Activated B cell treated with CpG ODN at 0.5 μM for 24 hours (primary cell): ENCODE measurements at regions not wholly inside any gene's neighbourhood (a gene's known extent, or its start where the extent isn't known, plus 50 kb on each side); places are given as distances from the start of the nearest gene placed in this dataset.

Source experiments
- ATAC-seq: fragments of 200-7000 bp; cut with Tn5 transposase; one replicate; pipeline ENCODE4 v1.10.0; 2021; ENCODE audit warnings: low read depth, mild to moderate bottlenecking, moderate library complexity
- CTCF ChIA-PET: fragments of 350-600 bp; sonication (Branson Sonifier 250); formaldehyde crosslinking; loops from one replicate; lab custom pipeline; 2021; ENCODE audit warnings: antibody characterized with exemption; lab: Charles Lee
- POLR2A ChIA-PET: fragments of 350-600 bp; sonication (Branson Sonifier 250); formaldehyde crosslinking; loops from one replicate; lab custom pipeline; 2021; ENCODE audit warnings: antibody characterized with exemption; lab: Charles Lee
- DNase-seq: peaks from one replicate; pipeline ENCODE4 v3.0.0; 2022
- H3K27ac Mint-ChIP-seq: one replicate; pipeline ENCODE4 v1.8.0; 2020; ENCODE audit warnings: mixed read lengths
- H3K27me3 Mint-ChIP-seq: one replicate; pipeline ENCODE4 v1.8.0; 2021; ENCODE audit warnings: mixed read lengths
- H3K36me3 Mint-ChIP-seq: one replicate; pipeline ENCODE4 v1.8.0; 2021; ENCODE audit warnings: low read depth, mixed read lengths
- H3K4me1 Mint-ChIP-seq: one replicate; pipeline ENCODE4 v1.8.0; 2021; ENCODE audit warnings: mixed read lengths
- H3K4me3 Mint-ChIP-seq: one replicate; pipeline ENCODE4 v1.8.0; 2020; ENCODE audit warnings: mild to moderate bottlenecking, mixed read lengths
- H3K9me3 Mint-ChIP-seq: one replicate; pipeline ENCODE4 v1.8.0; 2020; ENCODE audit warnings: mixed read lengths
- CTCF ChIP-seq: fragments of 200-600 bp; IDR thresholded peaks from one replicate; pipeline ENCODE4 v1.8.0; 2022; ENCODE audit warnings: antibody characterized with exemption, mild to moderate bottlenecking
- intact Hi-C: fragments of 100-400 bp; cut with micrococcal nuclease; formaldehyde crosslinking; loops from one replicate; pipeline ENCODE4 v1.15.1; 2024

- intact Hi-C loops = no loop called here
- no peak for ATAC-seq
- Mint-ChIP-seq H3K4me1 (no peaks in the 10 kb centered on the region), H3K27me3 (no peaks in the 10 kb centered on the region), H3K4me3 (no peak overlapping the region), H3K36me3 (no peaks in the 10 kb centered on the region), H3K9me3 (peaks cover 2% of the 10 kb centered on the region), H3K27ac (no peak overlapping the region)
- no peak for TF ChIP-seq CTCF
- POLR2A ChIA-PET = no interaction called here
- DNase-seq = no peak
- CTCF ChIA-PET = no interaction called here
Measured at GRCh38 chr15:25541228-25541627, 102.4 kb upstream of the UBE3A start.

GRCh38 chr15:25536801-25537611 lies 98.2 kb upstream of the UBE3A start:
- CTCF ChIA-PET = no interaction called here
- no peak for TF ChIP-seq CTCF

GRCh38 chr15:25535866-25536265 lies 97.0 kb upstream of the UBE3A start:
- DNase-seq (no peak), ATAC-seq (no peak)
- CTCF ChIA-PET = no interaction called here
- Mint-ChIP-seq H3K9me3 (no peaks in the 10 kb centered on the region), H3K4me1 (no peaks in the 10 kb centered on the region), H3K27ac (no peak overlapping the region), H3K36me3 (no peaks in the 10 kb centered on the region), H3K27me3 (no peaks in the 10 kb centered on the region), H3K4me3 (no peak overlapping the region)
- no peak for TF ChIP-seq CTCF
- intact Hi-C loops = no loop called here
- POLR2A ChIA-PET = no interaction called here

More at GRCh38 chr15:25536801-25537611, 98.2 kb upstream of the UBE3A start:
- H3K9me3 Mint-ChIP-seq = no peaks in the 10 kb centered on the region
- H3K36me3 Mint-ChIP-seq = no peaks in the 10 kb centered on the region
- POLR2A ChIA-PET = no interaction called here
- no peak overlapping the region for H3K4me3 Mint-ChIP-seq
- no peaks in the 10 kb centered on the region for H3K27me3 Mint-ChIP-seq
- no peak for ATAC-seq
- intact Hi-C loops = no loop called here
- DNase-seq = no peak
- H3K4me1 Mint-ChIP-seq = no peaks in the 10 kb centered on the region
- H3K27ac Mint-ChIP-seq = no peak overlapping the region

- no peaks in the 10 kb centered on the region for H3K36me3 Mint-ChIP-seq
- no peaks in the 10 kb centered on the region for H3K4me1 Mint-ChIP-seq
- ATAC-seq = no peak
- H3K4me3 Mint-ChIP-seq = no peak overlapping the region
- intact Hi-C loops = no loop called here
- H3K27me3 Mint-ChIP-seq = no peaks in the 10 kb centered on the region
- DNase-seq = no peak
- ChIA-PET POLR2A (no interaction called here), CTCF (no interaction called here)
- no peak overlapping the region for H3K27ac Mint-ChIP-seq
- no peak for TF ChIP-seq CTCF
- peaks cover 6% of the 10 kb centered on the region for H3K9me3 Mint-ChIP-seq
Measured at GRCh38 chr15:25534293-25534692, 95.5 kb upstream of the UBE3A start.

- no peak overlapping the region for H3K27ac Mint-ChIP-seq
- H3K27me3 Mint-ChIP-seq = no peaks in the 10 kb centered on the region
- peaks cover 10% of the 10 kb centered on the region for H3K9me3 Mint-ChIP-seq
- H3K4me1 Mint-ChIP-seq = no peaks in the 10 kb centered on the region
- POLR2A ChIA-PET = no interaction called here
- DNase-seq (no peak), ATAC-seq (no peak)
- intact Hi-C loops = no loop called here
- H3K36me3 Mint-ChIP-seq = no peaks in the 10 kb centered on the region
- CTCF ChIA-PET = no interaction called here
- TF ChIP-seq CTCF = no peak
- no peak overlapping the region for H3K4me3 Mint-ChIP-seq
Measured at GRCh38 chr15:25532269-25533140, 93.7 kb upstream of the UBE3A start.
